GM19324 (cell line): ENCODE measurements at regions not wholly inside any gene's neighbourhood (a gene's known extent, or its start where the extent isn't known, plus 50 kb on each side); places are given as distances from the start of the nearest gene placed in this dataset.

ENCODE experiments used
- ATAC-seq: cut with Tn5 transposase; IDR thresholded peaks from one replicate; pipeline ENCODE4 v1.9.1; 2021; ENCODE audit warnings: mild to moderate bottlenecking, moderate library complexity; ENCODE audit not compliant: unreplicated experiment, low FRiP score

DNA sequence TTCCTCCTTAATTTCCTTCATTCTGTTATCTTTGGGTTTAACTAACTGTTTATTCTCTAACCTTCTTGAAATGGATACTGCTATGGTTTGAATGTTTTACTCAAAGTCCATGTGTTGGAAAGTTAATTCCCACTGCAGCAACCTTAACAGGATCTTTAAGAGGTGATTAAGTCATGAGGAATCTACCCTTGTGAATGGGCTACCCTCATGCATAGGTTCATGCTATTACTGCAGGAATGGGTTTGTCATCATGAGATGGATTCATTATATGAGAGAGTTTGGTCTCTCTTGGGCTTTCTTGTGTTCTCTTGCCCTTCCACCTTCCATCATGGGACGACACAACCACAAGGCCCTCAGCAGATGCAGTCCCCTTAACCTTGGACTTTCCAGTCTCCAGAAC is 516.9 kb downstream of the ADGRL2 start:
- ATAC-seq = no peak

DNA sequence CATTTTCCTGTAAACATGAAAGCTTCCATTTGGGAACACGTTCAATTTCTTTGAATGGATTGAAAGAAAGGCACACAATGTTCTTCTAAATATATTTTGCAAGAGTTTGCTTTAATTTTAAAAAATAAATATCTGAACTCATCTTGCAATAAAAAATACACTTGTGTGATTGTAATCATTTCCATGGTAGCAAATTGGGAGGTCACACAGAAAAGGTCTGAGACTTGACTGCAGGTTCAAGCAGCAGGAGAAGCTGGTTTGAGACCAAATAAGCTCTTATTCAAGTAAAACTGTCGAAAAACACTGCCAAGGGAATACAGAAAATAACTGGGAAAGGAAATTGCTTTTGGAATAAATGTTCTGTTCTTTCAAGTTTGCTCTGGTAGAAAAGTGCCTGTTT is 498.9 kb downstream of the ADGRL2 start:
- ATAC-seq = no peak

- no peak for ATAC-seq
Observed at GRCh38 chr1:82299056-82299455, 498.3 kb downstream of the ADGRL2 start.

GRCh38 chr1:82297139-82297896 is 496.6 kb downstream of the ADGRL2 start:
- ATAC-seq = no peak

GRCh38 chr1:82287556-82287955 is 486.8 kb downstream of the ADGRL2 start:
- ATAC-seq = no peak

GRCh38 chr1:82284213-82284612 is 483.5 kb downstream of the ADGRL2 start:
- ATAC-seq = no peak

DNA sequence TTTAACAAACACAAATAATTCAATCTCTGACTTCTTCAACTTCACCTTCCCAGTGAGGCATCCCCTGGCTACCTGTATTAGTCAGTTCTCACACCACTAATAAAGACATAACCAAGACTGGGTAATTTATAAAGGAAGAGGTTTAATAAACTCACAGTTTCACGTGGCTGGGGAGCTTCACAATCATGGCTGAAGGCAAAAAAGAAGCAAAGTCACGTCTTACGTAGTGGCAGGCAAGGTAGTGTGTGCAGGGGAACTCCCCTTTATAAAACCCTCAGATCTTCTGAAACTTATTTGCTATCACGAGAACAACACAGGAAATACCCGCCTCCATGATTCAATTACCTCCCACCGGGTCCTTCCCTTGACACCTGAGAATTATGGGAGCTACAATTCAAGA is 478.5 kb downstream of the ADGRL2 start:
- ATAC-seq = no peak

- no peak for ATAC-seq
Observed at GRCh38 chr1:82273816-82274215, 473.1 kb downstream of the ADGRL2 start.

- ATAC-seq = no peak
Observed at GRCh38 chr1:82269431-82269830, 468.7 kb downstream of the ADGRL2 start.

DNA sequence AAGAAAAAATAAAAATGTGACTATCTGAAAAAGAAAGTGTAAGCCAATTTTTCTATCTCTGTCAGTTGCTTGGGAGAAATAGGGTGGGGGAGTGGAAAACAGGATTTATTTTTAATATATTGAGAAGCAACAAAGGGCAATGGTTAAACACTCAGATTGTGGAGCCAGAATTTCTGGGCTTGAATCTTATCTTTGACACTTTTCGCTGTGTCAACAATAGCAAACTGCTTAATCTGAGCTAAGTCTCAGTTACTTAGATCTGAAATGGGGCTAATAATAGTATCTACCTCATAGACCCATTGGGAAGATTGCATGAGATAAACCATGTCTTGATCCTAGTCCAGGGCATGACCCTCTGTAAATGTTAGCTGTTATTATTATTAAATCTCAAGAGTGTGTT is 468.1 kb downstream of the ADGRL2 start:
- no peak for ATAC-seq

DNA sequence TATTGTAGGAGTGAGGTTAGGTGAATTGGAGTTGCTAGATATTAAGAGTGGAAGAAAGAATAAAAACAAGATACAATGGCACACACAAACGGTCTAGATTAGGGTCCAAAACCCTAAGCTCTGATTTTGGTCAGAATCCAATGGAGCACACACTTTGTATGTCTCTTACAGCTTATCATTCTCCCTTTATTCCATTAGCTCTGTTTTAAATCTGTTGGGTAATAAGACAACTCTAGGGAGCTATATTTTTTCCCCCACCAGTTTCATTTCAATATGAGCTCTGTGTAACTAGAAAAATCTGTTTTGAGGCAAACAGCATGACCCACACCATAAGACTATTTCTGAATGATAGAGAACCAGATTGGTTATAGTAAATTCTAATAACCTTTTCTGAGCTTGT is 465.6 kb downstream of the ADGRL2 start:
- no peak for ATAC-seq

- ATAC-seq = no peak
Observed at GRCh38 chr1:82265436-82265835, 464.7 kb downstream of the ADGRL2 start.

- no peak for ATAC-seq
Observed at GRCh38 chr1:82264802-82265201, 464.1 kb downstream of the ADGRL2 start.

- no peak for ATAC-seq
Observed at GRCh38 chr1:82263396-82263795, 462.7 kb downstream of the ADGRL2 start.

GRCh38 chr1:82260666-82261065 is 459.9 kb downstream of the ADGRL2 start:
- no peak for ATAC-seq

DNA sequence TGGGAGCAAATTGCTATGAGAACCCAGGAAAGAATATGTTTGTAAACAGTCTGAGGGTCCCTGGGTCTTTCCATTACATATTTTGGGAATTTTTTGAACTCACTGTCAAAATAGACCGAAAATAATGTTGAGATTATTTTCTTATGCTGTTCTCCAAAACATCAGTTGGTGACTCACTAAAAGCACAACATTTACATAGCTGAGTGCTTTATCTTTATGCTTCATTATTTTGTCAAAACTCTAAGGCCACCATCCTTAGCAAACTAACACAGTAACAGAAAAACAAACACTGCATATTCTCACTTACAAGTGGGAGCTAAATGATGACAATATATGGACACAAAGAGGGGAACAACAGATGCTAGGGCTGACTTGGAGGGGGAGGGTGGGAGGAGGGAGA is 459.3 kb downstream of the ADGRL2 start:
- no peak for ATAC-seq

- no peak for ATAC-seq
Observed at GRCh38 chr1:82258887-82259286, 458.2 kb downstream of the ADGRL2 start.

DNA sequence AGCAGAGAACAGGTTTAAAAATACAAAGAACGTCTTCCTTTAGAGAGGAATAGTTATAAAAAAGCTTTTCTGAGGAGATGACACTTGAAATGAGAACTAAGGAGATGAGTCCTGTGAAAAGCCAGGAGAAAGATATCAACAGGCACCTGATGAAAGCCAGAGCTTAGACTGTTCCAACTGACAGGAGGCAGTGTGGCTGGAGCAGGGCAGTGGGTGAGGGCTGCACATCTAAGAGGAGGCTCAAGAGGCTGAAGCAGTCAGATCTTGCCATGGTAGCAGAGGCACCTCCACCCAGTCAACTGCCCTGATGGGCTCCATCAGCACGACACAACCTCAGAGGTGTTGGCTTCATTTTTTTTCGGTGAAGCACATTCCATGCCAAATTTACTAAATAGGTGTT is 445.3 kb downstream of the ADGRL2 start:
- no peak for ATAC-seq

- ATAC-seq = no peak
Observed at GRCh38 chr1:82245345-82246014, 444.7 kb downstream of the ADGRL2 start.

- no peak for ATAC-seq
Observed at GRCh38 chr1:82240571-82240970, 439.8 kb downstream of the ADGRL2 start.

DNA sequence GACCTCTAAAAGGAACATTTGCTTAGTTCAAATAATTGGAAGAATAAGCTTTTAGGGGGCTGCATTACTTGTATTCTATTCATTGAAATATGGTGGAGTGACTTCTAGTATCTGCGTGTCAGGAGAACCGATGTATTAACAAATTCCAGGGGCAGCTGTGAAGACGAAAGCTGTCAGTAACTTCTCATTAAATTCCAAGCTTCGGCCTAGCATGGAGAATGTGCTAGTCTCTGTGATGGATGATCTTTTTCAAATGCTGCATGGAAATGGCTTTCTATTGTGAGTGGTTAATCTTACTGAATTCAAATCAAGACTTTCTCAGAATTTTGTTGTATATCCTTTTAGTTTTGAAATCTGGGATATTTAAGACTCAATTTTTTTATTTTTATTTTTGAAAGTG is 429.9 kb downstream of the ADGRL2 start:
- ATAC-seq = no peak
